IMR-90 (cell line): ENCODE measurements at regions not wholly inside any gene's neighbourhood (a gene's known extent, or its start where the extent isn't known, plus 50 kb on each side); places are given as distances from the start of the nearest gene placed in this dataset.
"Not testable (repeated sequence)": the region's sequence is repeated elsewhere in the genome, so short reads cannot be mapped to it uniquely, and the experiment has no call there.

Experiments used
- ATAC-seq: fragments of 200-7000 bp; cut with Tn5 transposase; 2 replicates; pipeline ENCODE4 v1.9.1; 2020; ENCODE audit warnings: low read depth, mild to moderate bottlenecking, moderate library complexity
- BruUV-seq: library from RNA; stranded (reverse); fragments of 400-500 nt; replicated peaks from 2 replicates; lab custom pipeline; 2021; lab: Mats Ljungman, UMichigan
- CTCF ChIA-PET: fragments of 300-600 bp; formaldehyde crosslinking; extraction: SDS; loops from one replicate; lab custom pipeline; 2021; ENCODE audit warnings: antibody characterized with exemption; lab: Yijun Ruan, JAX
- POLR2A ChIA-PET: fragments of 300-600 bp; sonication (Branson Sonifier 250); formaldehyde crosslinking; loops from one replicate; lab custom pipeline; 2022; ENCODE audit warnings: antibody characterized with exemption; ENCODE audit not compliant: unreplicated experiment; lab: Charles Lee
- DNase-seq: peaks from one replicate; pipeline ENCODE4 v3.0.0; 2013
- H2AFZ ChIP-seq: replicated peaks from 2 replicates; pipeline ENCODE3; 2013; ENCODE audit warnings: low read length, mild to moderate bottlenecking; ENCODE audit not compliant: poor library complexity
- H2AK5ac ChIP-seq: 2 replicates; pipeline ENCODE4 v1.6.1; 2013; ENCODE audit warnings: low read depth, low read length, inconsistent platforms
- H2AK9ac ChIP-seq: replicated peaks from 2 replicates; pipeline ENCODE3; 2013; ENCODE audit warnings: mild to moderate bottlenecking, low read depth, low read length, moderate library complexity; ENCODE audit not compliant: poor library complexity
- H2BK120ac ChIP-seq: 2 replicates; pipeline ENCODE4 v1.6.1; 2013; ENCODE audit warnings: low read depth, low read length, inconsistent platforms
- H2BK15ac ChIP-seq: 3 replicates; pipeline ENCODE4 v1.6.1; 2013; ENCODE audit warnings: low read depth, low read length, inconsistent platforms
- H2BK20ac ChIP-seq: 2 replicates; pipeline ENCODE4 v1.6.1; 2013; ENCODE audit warnings: low read depth, mild to moderate bottlenecking, inconsistent platforms, low read length, moderate library complexity
- H2BK5ac ChIP-seq: 2 replicates; pipeline ENCODE4 v1.6.1; 2013; ENCODE audit warnings: mild to moderate bottlenecking, low read depth, low read length, inconsistent platforms; ENCODE audit not compliant: poor library complexity, severe bottlenecking
- H3K14ac ChIP-seq: replicated peaks from 2 replicates; pipeline ENCODE4 v1.6.1; 2013; ENCODE audit warnings: low read depth, low read length, inconsistent platforms
- H3K18ac ChIP-seq: 2 replicates; pipeline ENCODE4 v1.6.1; 2013; ENCODE audit warnings: low read depth, low read length, control low read depth
- H3K23ac ChIP-seq: 2 replicates; pipeline ENCODE4 v1.6.1; 2013; ENCODE audit warnings: low read depth, low read length, inconsistent platforms
- H3K27ac ChIP-seq: 2 replicates; pipeline ENCODE4 v1.5.1; 2013; ENCODE audit warnings: mild to moderate bottlenecking, control low read depth, low read length; ENCODE audit not compliant: insufficient read depth
- H3K27me3 ChIP-seq: 2 replicates; pipeline ENCODE4 v1.6.1; 2013; ENCODE audit warnings: low read length; ENCODE audit not compliant: control insufficient read depth, insufficient read depth
- H3K36me3 ChIP-seq: 2 replicates; pipeline ENCODE4 v1.6.1; 2013; ENCODE audit warnings: low read length, mixed read lengths; ENCODE audit not compliant: control insufficient read depth, insufficient read depth
- H3K4ac ChIP-seq: 2 replicates; pipeline ENCODE4 v1.6.1; 2013; ENCODE audit warnings: low read depth, low read length, inconsistent platforms
- H3K4me1 ChIP-seq: 2 replicates; pipeline ENCODE4 v1.6.1; 2013; ENCODE audit warnings: low read length, mixed read lengths; ENCODE audit not compliant: control insufficient read depth, insufficient read depth
- H3K4me2 ChIP-seq: 2 replicates; pipeline ENCODE4 v1.6.1; 2013; ENCODE audit warnings: low read depth, mild to moderate bottlenecking, control low read depth, low read length, moderate library complexity
- H3K4me3 ChIP-seq: 2 replicates; pipeline ENCODE4 v1.5.1; 2013; ENCODE audit warnings: low read depth, mild to moderate bottlenecking, control low read depth, low read length, moderate library complexity; ENCODE audit not compliant: insufficient read depth
- H3K56ac ChIP-seq: 2 replicates; pipeline ENCODE4 v1.6.1; 2013; ENCODE audit warnings: low read length, inconsistent platforms; ENCODE audit not compliant: insufficient read depth; ENCODE audit errors: extremely low read depth
- H3K79me1 ChIP-seq, 2 experiments: 2 replicates each; pipeline ENCODE4 v1.6.1; 2013; ENCODE audit warnings: low read length in 2 of 2, inconsistent platforms in 1 of 2, low read depth in 1 of 2
- H3K9ac ChIP-seq: 2 replicates; pipeline ENCODE4 v1.6.1; 2013; ENCODE audit warnings: low read depth, low read length, control low read depth
- H3K9me1 ChIP-seq: 2 replicates; pipeline ENCODE4 v1.6.1; 2013; ENCODE audit warnings: low read length, inconsistent platforms; ENCODE audit not compliant: insufficient read depth
- H3K9me3 ChIP-seq: 2 replicates; pipeline ENCODE4 v1.6.1; 2013; ENCODE audit warnings: low read length; ENCODE audit not compliant: control insufficient read depth, insufficient read depth
- H4K20me1 ChIP-seq: 2 replicates; pipeline ENCODE4 v1.6.1; 2013; ENCODE audit warnings: low read length, inconsistent platforms; ENCODE audit not compliant: insufficient read depth
- H4K5ac ChIP-seq: 2 replicates; pipeline ENCODE4 v1.6.1; 2013; ENCODE audit warnings: mild to moderate bottlenecking, low read depth, low read length, control low read depth
- H4K8ac ChIP-seq, 2 experiments: 2 replicates each; pipeline ENCODE4 v1.6.1; 2013; ENCODE audit warnings: low read depth in 2 of 2, low read length in 2 of 2, control low read depth in 1 of 2, inconsistent platforms in 1 of 2
- H4K91ac ChIP-seq: 2 replicates; pipeline ENCODE4 v1.6.1; 2013; ENCODE audit warnings: low read depth, low read length, inconsistent platforms; ENCODE audit not compliant: insufficient read depth
- WGBS, 2 experiments: methylation state at CpG; one replicate each; pipeline versions ENCODE4 v1.1.5 to v1.1.7; 2013; ENCODE audit warnings: missing lambda C conversion rate in 2 of 2; ENCODE audit not compliant: insufficient read length in 1 of 2; ENCODE audit errors: extremely low coverage in 2 of 2; 5-methylcytosine and 5-hydroxymethylcytosine counted together
- dilution Hi-C: fragments of 300-500 bp; cut with HindIII; formaldehyde crosslinking; loops from one replicate; pipeline ENCODE4 v1.14.3; 2018; ENCODE audit warnings: low sequenced_read_pairs; ENCODE audit not compliant: unreplicated experiment
- in situ Hi-C: fragments of 300-500 bp; cut with MboI; formaldehyde crosslinking; loops from 3 replicates; pipeline ENCODE4 v1.14.3; 2019; ENCODE audit warnings: low sequenced_read_pairs, inconsistent platforms, mixed read lengths
- intact Hi-C: fragments of 100-400 bp; cut with micrococcal nuclease; formaldehyde crosslinking; loops from 2 replicates; pipeline ENCODE4 v1.10.0; 2022

- ChIA-PET CTCF (interaction anchor here (1.6 kb wide), 1 partner anchor 757 kb away, joined by 7 read pairs; no protein-coding TSS in a partner anchor), POLR2A (interaction anchor here (0.9 kb wide), 1 partner anchor 9 kb away, joined by 5 read pairs; no protein-coding TSS in a partner anchor)
- dilution Hi-C loops, H3K18ac ChIP-seq, H3K9me1 ChIP-seq, H3K36me3 ChIP-seq, H3K4me2 ChIP-seq, H3K9me3 ChIP-seq, H4K8ac ChIP-seq, H3K14ac ChIP-seq, H3K79me1 ChIP-seq, H3K9ac ChIP-seq, H3K4me3 ChIP-seq, H3K4me1 ChIP-seq, H4K20me1 ChIP-seq, H2BK5ac ChIP-seq, ATAC-seq, H3K27ac ChIP-seq, H2BK120ac ChIP-seq, H2BK15ac ChIP-seq, H4K91ac ChIP-seq, DNase-seq, H2AK9ac ChIP-seq, H3K56ac ChIP-seq, H3K27me3 ChIP-seq, H3K4ac ChIP-seq, H2AK5ac ChIP-seq, H4K5ac ChIP-seq, BruUV-seq, H2AFZ ChIP-seq, H2BK20ac ChIP-seq, H3K23ac ChIP-seq: not testable (repeated sequence)
- WGBS, 2 experiments: 100% methylated on average over 5 of the region's 19 CpGs; no CpG with 5 or more reads in 1 of the 2 experiments
- intact Hi-C loops (loop anchor here (2.0 kb wide), 2 partner anchors 153 to 337 kb away; no protein-coding TSS in a partner anchor), in situ Hi-C loops (loop anchor here (10.0 to 25.0 kb wide), 3 partner anchors 141 to 1123 kb away; no protein-coding TSS in a partner anchor)
Observed at GRCh38 chr6:122185458-122185857, 214.0 kb upstream of the HSF2 start.
